ENCODE measurements at regions not wholly inside any gene's neighbourhood (a gene's known extent, or its start where the extent isn't known, plus 50 kb on each side); places are given as distances from the start of the nearest gene placed in this dataset.

- no peaks in the 10 kb centered on the region for H3K9me3 ChIP-seq (ENCODE audit: control insufficient read depth in 2 of 3, insufficient read depth in 1 of 3, low read length in 3 of 3)
- TF ChIP-seq CTCF (IDR thresholded peaks at IDR 0.05; ENCODE audit: borderline replicate concordance, extremely low read depth, insufficient read depth): no peak
- no peak for FAIRE-seq
- H3K27me3 ChIP-seq (ENCODE audit: control insufficient read depth, insufficient read depth, low read length): no peaks in the 10 kb centered on the region
- intact Hi-C loops (cut with DNase I): no loop called here
- no peaks in the 10 kb centered on the region for H3K4me1 ChIP-seq (ENCODE audit: control insufficient read depth in 2 of 3, insufficient read depth in 2 of 3, low read depth in 1 of 3, low read length in 3 of 3)
- H3K4me3 ChIP-seq (ENCODE audit: low read length in 3 of 3): no peak overlapping the region
- no peak overlapping the region for H3K9ac ChIP-seq (ENCODE audit: low read length in 3 of 3)
- no peaks in the 10 kb centered on the region for H3K36me3 ChIP-seq (ENCODE audit: control insufficient read depth in 2 of 3, insufficient read depth in 3 of 3, low read length in 3 of 3)
- no peak for DNase-seq
- no peak overlapping the region for H3K27ac ChIP-seq (ENCODE audit: low read depth in 2 of 2, low read length in 2 of 2)
Observed at GRCh38 chr10:55881588-55881987, 479.5 kb downstream of the ZWINT start.

- H3K27ac ChIP-seq (ENCODE audit: low read depth in 2 of 2, low read length in 2 of 2): no peak overlapping the region
- no peak for TF ChIP-seq CTCF (IDR thresholded peaks at IDR 0.05; ENCODE audit: borderline replicate concordance, extremely low read depth, insufficient read depth)
- H3K4me1 ChIP-seq (ENCODE audit: control insufficient read depth in 2 of 3, insufficient read depth in 2 of 3, low read depth in 1 of 3, low read length in 3 of 3): no peaks in the 10 kb centered on the region
- H3K4me3 ChIP-seq (ENCODE audit: low read length in 3 of 3): no peak overlapping the region
- no peaks in the 10 kb centered on the region for H3K27me3 ChIP-seq (ENCODE audit: control insufficient read depth, insufficient read depth, low read length)
- H3K36me3 ChIP-seq (ENCODE audit: control insufficient read depth in 2 of 3, insufficient read depth in 3 of 3, low read length in 3 of 3): no peaks in the 10 kb centered on the region
- no peak for FAIRE-seq
- no peak for DNase-seq
- intact Hi-C loops (cut with DNase I): no loop called here
- H3K9ac ChIP-seq (ENCODE audit: low read length in 3 of 3): no peak overlapping the region
- H3K9me3 ChIP-seq (ENCODE audit: control insufficient read depth in 2 of 3, insufficient read depth in 1 of 3, low read length in 3 of 3): no peaks in the 10 kb centered on the region
Observed at GRCh38 chr10:55873485-55873884, 487.6 kb downstream of the ZWINT start.

GRCh38 chr10:55870186-55870585 is 490.9 kb downstream of the ZWINT start:
- intact Hi-C loops (cut with DNase I): no loop called here
- Histone ChIP-seq H3K4me1 (ENCODE audit: control insufficient read depth in 2 of 3, insufficient read depth in 2 of 3, low read depth in 1 of 3, low read length in 3 of 3) (no peaks in the 10 kb centered on the region), H3K9me3 (ENCODE audit: control insufficient read depth in 2 of 3, insufficient read depth in 1 of 3, low read length in 3 of 3) (peaks cover 0 to 2% (median 0%) of the 10 kb centered on the region in 3 donors), H3K9ac (ENCODE audit: low read length in 3 of 3) (no peak overlapping the region), H3K27me3 (ENCODE audit: control insufficient read depth, insufficient read depth, low read length) (no peaks in the 10 kb centered on the region), H3K27ac (ENCODE audit: low read depth in 2 of 2, low read length in 2 of 2) (no peak overlapping the region), H3K4me3 (ENCODE audit: low read length in 3 of 3) (no peak overlapping the region), H3K36me3 (ENCODE audit: control insufficient read depth in 2 of 3, insufficient read depth in 3 of 3, low read length in 3 of 3) (no peaks in the 10 kb centered on the region)
- DNase-seq: no peak
- no peak for FAIRE-seq
- no peak for TF ChIP-seq CTCF (IDR thresholded peaks at IDR 0.05; ENCODE audit: borderline replicate concordance, extremely low read depth, insufficient read depth)

- Histone ChIP-seq H3K4me1 (ENCODE audit: control insufficient read depth in 2 of 3, insufficient read depth in 2 of 3, low read depth in 1 of 3, low read length in 3 of 3) (no peaks in the 10 kb centered on the region), H3K27ac (ENCODE audit: low read depth in 2 of 2, low read length in 2 of 2) (no peak overlapping the region), H3K9me3 (ENCODE audit: control insufficient read depth in 2 of 3, insufficient read depth in 1 of 3, low read length in 3 of 3) (peaks cover 0 to 2% (median 0%) of the 10 kb centered on the region in 3 donors), H3K9ac (ENCODE audit: low read length in 3 of 3) (no peak overlapping the region), H3K4me3 (ENCODE audit: low read length in 3 of 3) (no peak overlapping the region), H3K27me3 (ENCODE audit: control insufficient read depth, insufficient read depth, low read length) (no peaks in the 10 kb centered on the region), H3K36me3 (ENCODE audit: control insufficient read depth in 2 of 3, insufficient read depth in 3 of 3, low read length in 3 of 3) (no peaks in the 10 kb centered on the region)
- no peak for DNase-seq
- no peak for TF ChIP-seq CTCF (IDR thresholded peaks at IDR 0.05; ENCODE audit: borderline replicate concordance, extremely low read depth, insufficient read depth)
- intact Hi-C loops (cut with DNase I): no loop called here
- no peak for FAIRE-seq
Observed at GRCh38 chr10:55867848-55868247, 493.2 kb downstream of the ZWINT start.

All from kidney (tissue), 13 donors.